GM19240 (cell line): ENCODE measurements at regions not wholly inside any gene's neighbourhood (a gene's known extent, or its start where the extent isn't known, plus 50 kb on each side); places are given as distances from the start of the nearest gene placed in this dataset.

Experiments
- DNase-seq: peaks from one replicate; pipeline ENCODE4 v3.0.0; 2011; ENCODE audit warnings: low spot score; ENCODE audit not compliant: insufficient read length

- no peak for DNase-seq
These were observed 329.9 kb downstream of the MSX2 start for GRCh38 chr5:175054243-175054642.

DNA sequence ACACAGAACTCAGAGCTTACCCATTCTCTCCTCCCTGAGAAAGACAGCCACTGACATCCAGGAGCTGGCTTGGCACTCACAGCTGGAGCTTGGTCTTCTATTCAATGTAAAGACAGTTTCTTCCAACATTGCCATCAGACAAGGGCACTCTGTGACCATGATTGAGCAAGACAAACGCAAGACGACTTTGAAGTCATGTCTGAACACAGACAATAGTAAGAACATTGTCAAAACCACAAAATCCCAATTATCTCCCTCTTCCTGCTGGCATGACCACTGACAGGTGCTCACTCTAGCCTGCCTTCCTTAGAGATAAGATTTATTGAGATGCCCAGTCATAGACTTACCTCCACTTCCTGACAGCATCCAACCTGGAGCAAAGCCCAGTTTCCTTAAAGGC, 328.0 kb downstream of the MSX2 start:
- DNase-seq = no peak

GRCh38 chr5:175047048-175047447, 322.7 kb downstream of the MSX2 start:
- no peak for DNase-seq

DNA sequence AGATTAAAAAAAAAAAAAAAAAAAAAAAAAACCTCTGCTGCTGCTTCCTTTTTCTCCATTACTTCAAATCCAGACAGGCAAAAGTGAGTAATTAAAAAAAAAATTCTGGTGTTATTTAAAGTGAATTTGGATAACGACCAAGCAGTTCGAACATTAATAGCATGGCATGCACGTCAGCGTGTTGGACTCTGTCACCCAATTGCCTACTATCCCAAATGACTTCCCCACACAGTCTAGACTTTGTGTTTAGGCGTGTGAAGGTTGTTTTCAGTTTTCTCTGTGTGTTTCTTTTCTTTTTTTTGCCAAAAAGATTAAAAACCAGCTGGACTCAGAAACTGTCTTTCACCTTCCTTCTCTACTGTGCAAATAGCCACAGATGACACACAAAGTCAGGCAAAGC, 321.4 kb downstream of the MSX2 start:
- no peak for DNase-seq

- DNase-seq = no peak
These were observed 313.4 kb downstream of the MSX2 start for GRCh38 chr5:175037820-175038219.

DNA sequence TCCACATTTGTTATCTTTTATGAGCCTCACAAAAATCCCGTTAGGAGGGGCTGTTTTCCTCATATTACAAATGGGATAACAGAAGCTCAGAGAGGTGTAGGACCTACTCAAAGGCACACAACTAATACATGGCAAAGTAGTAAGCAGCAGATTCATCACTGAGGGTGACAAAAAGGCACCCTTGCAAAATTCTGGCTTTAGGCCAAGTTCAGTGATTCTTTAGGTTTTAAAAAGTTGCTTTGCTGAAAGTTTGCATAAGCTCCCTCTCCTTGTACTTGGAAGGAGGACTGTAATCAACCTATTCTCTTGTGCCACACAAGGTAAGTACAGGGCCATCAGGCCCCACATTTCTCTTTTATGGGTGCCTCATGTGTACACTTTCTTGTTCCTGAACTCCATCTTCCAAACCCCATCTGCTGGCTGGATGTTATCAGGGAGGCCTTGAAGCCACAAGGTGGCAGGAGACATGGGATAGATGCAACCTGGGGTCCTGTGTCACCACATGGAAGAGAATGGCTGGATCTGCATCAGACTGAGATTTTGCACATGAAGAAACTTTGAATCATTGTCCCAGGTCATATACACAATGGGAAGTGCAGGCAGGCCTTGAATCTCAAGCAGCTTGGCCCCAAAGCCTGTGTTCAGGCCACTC, 311.6 kb downstream of the MSX2 start:
- DNase-seq = no peak

GRCh38 chr5:175034924-175035323, 310.5 kb downstream of the MSX2 start:
- DNase-seq = no peak

DNA sequence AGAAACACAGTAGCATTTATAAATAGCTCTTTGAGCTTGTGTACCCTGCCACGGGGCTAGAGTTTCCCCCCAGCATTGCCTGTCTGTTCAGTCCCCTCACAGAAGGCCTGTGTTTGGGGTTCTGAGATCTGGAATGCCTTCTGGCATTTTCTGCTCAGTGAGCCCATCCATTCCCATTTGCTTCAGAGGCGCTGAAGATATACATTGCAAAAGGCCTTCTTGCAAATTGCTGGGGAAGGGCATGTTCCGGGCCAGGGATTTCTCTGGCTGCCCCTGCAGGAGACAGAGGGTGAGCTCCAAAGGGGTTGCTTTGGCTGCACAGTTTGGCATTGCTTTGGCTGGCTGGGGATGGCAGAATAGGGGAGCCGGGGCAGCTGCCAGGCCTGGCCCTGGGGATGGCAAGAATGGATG, 308.4 kb downstream of the MSX2 start:
- DNase-seq = no peak

DNA sequence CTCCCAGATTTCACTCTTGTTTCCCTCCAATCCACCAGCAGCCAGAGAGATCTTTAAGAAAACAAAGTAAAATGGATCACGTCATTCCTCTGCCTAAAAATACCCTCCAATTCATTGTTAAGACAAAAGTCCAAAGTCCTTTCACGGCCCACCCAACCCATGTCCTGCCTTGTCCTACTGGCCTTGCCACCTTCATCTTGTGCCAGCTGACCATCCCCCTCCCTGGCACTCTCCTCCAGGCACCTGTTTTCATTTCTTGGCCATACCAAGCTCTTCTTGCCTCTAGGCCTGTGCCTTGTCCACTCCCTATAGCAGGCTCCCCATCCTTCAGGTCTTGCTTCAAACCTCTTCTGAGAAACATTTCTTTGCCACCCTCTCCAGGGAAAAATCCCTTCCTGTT, 307.6 kb downstream of the MSX2 start:
- no peak for DNase-seq

DNA sequence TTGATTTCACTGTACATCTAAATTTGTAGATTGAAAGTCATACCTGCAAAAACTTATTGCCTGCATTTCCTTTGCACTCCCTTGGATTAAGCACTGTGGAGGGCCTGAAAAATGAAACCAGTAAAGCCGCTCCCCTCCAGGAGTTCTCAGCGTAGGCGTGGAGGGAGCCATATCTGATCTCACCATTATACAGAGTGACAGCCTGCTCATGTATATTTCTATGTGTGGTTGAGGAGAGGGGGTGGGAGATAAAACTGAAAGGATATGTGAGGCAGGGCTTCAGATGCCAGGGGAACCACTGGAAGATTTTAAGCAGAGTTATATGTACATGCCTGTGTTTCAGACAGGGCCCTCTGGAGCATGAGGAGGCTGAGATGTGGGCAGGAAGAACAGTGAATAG, 303.0 kb downstream of the MSX2 start:
- no peak for DNase-seq

GRCh38 chr5:175025077-175025476, 300.7 kb downstream of the MSX2 start:
- DNase-seq = no peak

DNA sequence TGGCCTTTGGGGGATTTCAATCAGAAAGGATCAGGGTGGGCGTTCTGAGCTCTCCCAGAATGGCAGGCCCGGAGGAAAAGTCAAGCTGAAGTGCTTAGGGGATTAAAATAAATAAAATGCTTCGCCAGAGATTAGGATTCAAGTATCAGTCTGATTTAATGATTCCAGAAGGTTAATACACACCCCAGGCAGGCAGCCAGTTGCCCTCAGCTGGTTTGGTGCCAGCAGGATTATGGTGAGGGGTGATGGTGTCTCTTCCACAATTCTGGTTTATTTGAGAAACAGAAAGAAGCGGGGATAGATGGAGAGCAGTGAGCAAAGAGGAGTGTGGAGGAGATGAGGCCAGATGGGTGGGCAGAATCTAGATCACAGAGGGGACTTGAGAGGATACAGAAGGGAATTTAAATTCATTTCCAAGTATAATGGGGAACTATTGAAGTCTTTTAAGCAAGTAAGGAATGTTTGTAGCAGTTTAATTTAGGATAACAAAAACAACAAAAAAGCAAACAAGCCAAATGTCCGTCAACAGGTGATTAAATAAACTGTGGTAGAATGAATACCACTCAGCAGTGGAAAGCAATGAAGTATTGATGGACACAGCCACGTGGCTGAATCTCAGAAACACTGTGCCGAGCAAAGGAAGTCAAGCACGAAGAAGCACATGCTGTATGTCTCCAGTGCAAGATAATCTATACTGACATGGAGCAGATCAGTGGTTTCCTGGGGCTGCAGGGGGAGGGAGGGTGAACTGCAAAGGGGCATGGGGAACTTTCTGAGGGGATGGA, 297.7 kb downstream of the MSX2 start:
- DNase-seq = no peak

- no peak for DNase-seq
These were observed 296.9 kb downstream of the MSX2 start for GRCh38 chr5:175021321-175021720.

- DNase-seq = no peak
These were observed 290.8 kb downstream of the MSX2 start for GRCh38 chr5:175015028-175015685.

DNA sequence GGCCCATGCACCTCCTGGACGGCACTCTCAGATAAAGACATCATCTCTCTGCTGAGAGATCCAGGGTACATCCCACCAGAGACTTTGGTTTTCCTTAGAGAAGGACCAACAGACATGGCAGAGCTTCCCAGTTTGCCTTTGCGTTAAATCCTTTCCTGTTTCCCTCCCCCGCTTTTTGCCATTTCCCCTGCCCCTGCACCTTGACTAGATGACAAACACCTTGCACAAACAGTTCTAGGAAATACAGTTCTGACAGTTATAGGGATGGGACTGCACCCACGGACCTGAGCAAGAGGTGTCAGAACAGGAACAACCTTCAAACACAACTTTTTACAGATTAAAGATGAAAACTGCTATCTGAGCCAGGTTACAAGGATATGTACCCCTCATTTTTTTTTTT, 288.9 kb downstream of the MSX2 start:
- DNase-seq = no peak

GRCh38 chr5:175012267-175012666, 287.9 kb downstream of the MSX2 start:
- no peak for DNase-seq

DNA sequence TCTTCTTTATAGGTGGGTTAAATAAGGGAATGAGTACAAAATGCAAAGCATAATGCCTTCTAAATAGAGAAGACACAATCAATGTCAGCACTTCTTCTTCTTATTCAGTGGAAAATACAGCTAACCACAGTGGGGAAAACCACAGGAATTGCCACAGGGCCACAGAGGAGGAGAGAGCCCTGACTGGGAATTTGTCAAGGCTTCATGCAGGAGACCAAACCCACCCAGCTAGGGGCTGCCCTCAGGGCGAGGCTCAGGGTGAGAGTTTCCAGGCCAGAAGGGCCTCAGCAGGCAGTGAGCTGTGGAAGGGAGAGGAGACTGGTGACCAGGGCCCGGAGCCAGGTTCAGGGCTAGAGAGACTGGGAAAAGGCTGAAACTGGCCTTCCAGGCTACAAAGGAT, 279.1 kb downstream of the MSX2 start:
- DNase-seq = no peak

DNA sequence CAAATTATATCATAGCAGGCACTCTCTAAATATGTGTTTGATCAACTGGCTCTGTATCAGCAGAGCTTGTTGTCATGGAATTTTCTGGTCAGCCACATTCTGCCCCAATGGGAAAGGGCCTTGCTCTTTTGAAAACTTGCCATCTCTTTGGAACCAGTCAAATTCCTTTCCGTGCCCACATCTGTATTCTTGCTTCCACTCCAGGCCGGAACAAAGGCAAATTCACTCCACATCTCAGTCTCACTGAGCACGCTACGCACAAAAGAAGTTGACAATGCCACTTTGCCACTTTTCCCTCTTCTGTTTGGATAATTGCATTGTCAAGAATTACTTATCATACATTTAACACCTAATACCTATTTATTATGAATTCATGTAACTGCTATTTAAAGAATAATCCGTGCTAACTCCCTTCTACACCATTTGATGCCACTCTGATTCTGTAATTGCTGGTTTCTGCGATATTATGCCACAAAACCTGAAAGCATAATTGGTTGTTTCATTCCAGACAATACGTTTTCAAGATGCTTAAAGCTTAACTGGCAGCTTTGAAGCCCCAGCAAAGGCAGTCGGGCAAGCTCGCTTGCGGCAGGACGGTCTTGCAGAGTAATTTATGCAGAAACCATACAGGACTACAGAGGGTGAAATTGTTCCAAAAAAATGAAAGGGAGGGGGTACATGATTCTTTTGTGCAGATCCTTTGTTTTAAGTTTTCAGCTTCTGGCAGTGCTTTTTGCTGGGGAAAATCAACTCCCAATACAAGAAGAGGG, 277.7 kb downstream of the MSX2 start:
- DNase-seq = no peak

DNA sequence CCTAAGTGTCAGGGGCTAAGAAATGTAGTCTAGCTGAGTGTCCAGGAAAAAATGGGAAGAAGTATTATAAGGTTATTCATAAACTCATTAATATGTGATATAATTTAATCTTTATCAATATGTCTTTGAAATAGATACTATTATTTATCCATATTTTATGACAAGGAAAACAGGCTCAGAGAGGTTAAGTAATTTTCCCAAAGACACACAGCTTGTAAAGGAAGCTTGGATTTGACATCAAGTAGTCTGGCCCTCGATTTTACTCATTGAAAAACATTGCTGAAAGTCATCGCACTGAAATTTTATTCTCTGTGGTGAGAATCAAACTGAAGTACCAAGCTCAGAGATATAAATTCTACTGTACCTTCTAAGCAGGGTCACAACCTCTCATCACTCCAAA, 276.9 kb downstream of the MSX2 start:
- no peak for DNase-seq

DNA sequence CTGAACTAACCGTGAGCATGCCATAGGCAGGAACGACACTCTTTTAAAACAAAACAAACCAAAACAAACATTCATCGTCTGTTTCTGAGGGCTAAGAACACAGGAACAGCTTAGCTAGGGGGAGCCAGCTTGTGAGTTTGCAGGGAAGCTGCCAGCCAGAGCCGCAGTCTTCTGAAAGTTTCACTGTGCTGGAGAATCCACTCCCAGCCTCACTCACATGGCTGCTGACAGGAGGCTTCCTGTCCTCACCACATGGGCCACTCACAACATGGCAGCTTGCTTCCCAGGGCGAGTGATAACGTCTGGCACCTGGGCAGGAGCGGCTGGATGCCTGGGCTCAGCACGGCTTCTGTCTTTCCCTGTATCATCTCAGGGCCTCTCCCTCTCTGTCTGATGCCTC, 275.2 kb downstream of the MSX2 start:
- no peak for DNase-seq

DNA sequence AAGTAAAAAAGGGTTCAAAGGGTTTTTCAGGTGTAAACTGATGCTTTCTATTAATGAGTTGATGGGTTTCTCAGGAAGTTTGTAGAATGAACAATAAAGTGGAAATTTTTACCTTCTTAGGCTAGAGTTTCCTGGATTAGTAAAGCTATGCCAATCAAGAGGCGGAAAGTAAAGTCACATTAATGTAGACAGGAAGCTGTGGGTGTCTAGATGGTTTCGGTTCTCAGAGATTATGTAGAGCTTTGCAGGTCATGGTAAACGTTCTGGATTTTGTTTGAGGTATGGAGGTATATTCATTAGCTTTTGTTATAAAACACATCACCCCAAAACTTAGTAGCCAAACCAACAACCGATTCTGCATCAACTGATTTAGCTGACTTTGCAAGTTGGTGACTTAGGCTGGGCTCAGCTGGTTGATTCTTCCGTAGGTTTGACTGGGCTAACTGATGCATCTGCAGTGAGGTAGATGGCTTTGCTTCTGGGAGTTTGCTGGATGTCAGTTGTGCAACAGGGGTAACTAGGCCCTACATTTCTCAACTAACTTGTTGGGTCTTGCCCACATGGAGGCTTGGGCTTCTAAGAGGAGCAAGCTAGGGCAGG, 273.8 kb downstream of the MSX2 start:
- DNase-seq = no peak

GRCh38 chr5:174997688-174998087, 273.3 kb downstream of the MSX2 start:
- DNase-seq = no peak
